Activated CD4-positive, alpha-beta T cell treated with anti-CD3 and anti-CD28 coated beads, Interleukin-2, amount 10 ng/mL, durations not matched to agents 24 days and 14 days (primary cell): ENCODE measurements at regions not wholly inside any gene's neighbourhood (a gene's known extent, or its start where the extent isn't known, plus 50 kb on each side); places are given as distances from the start of the nearest gene placed in this dataset.

Source experiments
- DNase-seq: peaks from one replicate; pipeline ENCODE4 v3.0.0; 2022
- H3K27ac Mint-ChIP-seq: one replicate; pipeline ENCODE4 v1.8.0; 2022; ENCODE audit warnings: mild to moderate bottlenecking, mixed read lengths
- H3K27me3 Mint-ChIP-seq: one replicate; pipeline ENCODE4 v1.8.0; 2022; ENCODE audit warnings: mixed read lengths
- H3K36me3 Mint-ChIP-seq: one replicate; pipeline ENCODE4 v1.8.0; 2022; ENCODE audit warnings: low read depth, mild to moderate bottlenecking, mixed read lengths
- H3K4me1 Mint-ChIP-seq: one replicate; pipeline ENCODE4 v1.8.0; 2021; ENCODE audit warnings: mixed read lengths
- H3K4me3 Mint-ChIP-seq: one replicate; pipeline ENCODE4 v1.8.0; 2022; ENCODE audit warnings: mild to moderate bottlenecking, moderate library complexity, mixed read lengths
- H3K9me3 Mint-ChIP-seq: one replicate; pipeline ENCODE4 v1.8.0; 2021; ENCODE audit warnings: mixed read lengths
- intact Hi-C: fragments of 100-400 bp; cut with micrococcal nuclease; formaldehyde crosslinking; loops from one replicate; pipeline ENCODE4 v1.15.1; 2023

GRCh38 chr5:88113429-88113828, 155.2 kb downstream of the TMEM161B start:
- no peaks in the 10 kb centered on the region for H3K9me3 Mint-ChIP-seq
- intact Hi-C loops: no loop called here
- H3K27me3 Mint-ChIP-seq: no peaks in the 10 kb centered on the region
- no peaks in the 10 kb centered on the region for H3K36me3 Mint-ChIP-seq
- H3K4me3 Mint-ChIP-seq: no peak overlapping the region
- no peak for DNase-seq
- no peaks in the 10 kb centered on the region for H3K4me1 Mint-ChIP-seq
- H3K27ac Mint-ChIP-seq: no peak overlapping the region

GRCh38 chr5:88109818-88110217, 158.8 kb downstream of the TMEM161B start:
- intact Hi-C loops: no loop called here
- no peaks in the 10 kb centered on the region for H3K36me3 Mint-ChIP-seq

GRCh38 chr5:88108490-88109279, 160.0 kb downstream of the TMEM161B start:
- H3K4me3 Mint-ChIP-seq: no peak overlapping the region
- no peaks in the 10 kb centered on the region for H3K4me1 Mint-ChIP-seq
- H3K9me3 Mint-ChIP-seq: no peaks in the 10 kb centered on the region
- H3K27me3 Mint-ChIP-seq: no peaks in the 10 kb centered on the region
- no peaks in the 10 kb centered on the region for H3K36me3 Mint-ChIP-seq
- no peak for DNase-seq
- intact Hi-C loops: no loop called here
- no peak overlapping the region for H3K27ac Mint-ChIP-seq

More at GRCh38 chr5:88109818-88110217, 158.8 kb downstream of the TMEM161B start:
- no peaks in the 10 kb centered on the region for H3K4me1 Mint-ChIP-seq
- no peaks in the 10 kb centered on the region for H3K27me3 Mint-ChIP-seq
- no peak for DNase-seq
- H3K9me3 Mint-ChIP-seq: no peaks in the 10 kb centered on the region
- no peak overlapping the region for H3K4me3 Mint-ChIP-seq
- H3K27ac Mint-ChIP-seq: no peak overlapping the region

GRCh38 chr5:88094906-88095496, 173.6 kb downstream of the TMEM161B start:
- intact Hi-C loops: no loop called here
- Mint-ChIP-seq H3K4me3 (no peak overlapping the region), H3K4me1 (no peaks in the 10 kb centered on the region), H3K27me3 (no peaks in the 10 kb centered on the region), H3K9me3 (no peaks in the 10 kb centered on the region), H3K36me3 (no peaks in the 10 kb centered on the region), H3K27ac (no peak overlapping the region)
- no peak for DNase-seq

GRCh38 chr5:88094403-88094802, 174.2 kb downstream of the TMEM161B start:
- Mint-ChIP-seq H3K27me3 (no peaks in the 10 kb centered on the region), H3K27ac (no peak overlapping the region), H3K36me3 (no peaks in the 10 kb centered on the region), H3K4me1 (no peaks in the 10 kb centered on the region), H3K4me3 (no peak overlapping the region), H3K9me3 (no peaks in the 10 kb centered on the region)
- DNase-seq: no peak
- intact Hi-C loops: no loop called here

- Mint-ChIP-seq H3K27ac (no peak overlapping the region), H3K4me3 (no peak overlapping the region), H3K4me1 (no peaks in the 10 kb centered on the region), H3K36me3 (no peaks in the 10 kb centered on the region), H3K27me3 (no peaks in the 10 kb centered on the region), H3K9me3 (no peaks in the 10 kb centered on the region)
- DNase-seq: no peak
- intact Hi-C loops: no loop called here
Observed at GRCh38 chr5:88093765-88094164, 174.9 kb downstream of the TMEM161B start.

- H3K4me1 Mint-ChIP-seq: no peaks in the 10 kb centered on the region
- no peak overlapping the region for H3K4me3 Mint-ChIP-seq
- intact Hi-C loops: no loop called here
- no peak overlapping the region for H3K27ac Mint-ChIP-seq
- DNase-seq: no peak
- H3K36me3 Mint-ChIP-seq: no peaks in the 10 kb centered on the region
- H3K27me3 Mint-ChIP-seq: no peaks in the 10 kb centered on the region
- H3K9me3 Mint-ChIP-seq: no peaks in the 10 kb centered on the region
Observed at GRCh38 chr5:88092958-88093605, 175.6 kb downstream of the TMEM161B start.

- H3K27me3 Mint-ChIP-seq: no peaks in the 10 kb centered on the region
- H3K27ac Mint-ChIP-seq: no peak overlapping the region
- intact Hi-C loops: no loop called here
- no peak for DNase-seq
- no peaks in the 10 kb centered on the region for H3K36me3 Mint-ChIP-seq
- no peaks in the 10 kb centered on the region for H3K4me1 Mint-ChIP-seq
- H3K4me3 Mint-ChIP-seq: no peak overlapping the region
- H3K9me3 Mint-ChIP-seq: no peaks in the 10 kb centered on the region
Observed at GRCh38 chr5:88092358-88092757, 176.3 kb downstream of the TMEM161B start.

GRCh38 chr5:88090506-88090905, 178.1 kb downstream of the TMEM161B start:
- no peaks in the 10 kb centered on the region for H3K9me3 Mint-ChIP-seq
- no peaks in the 10 kb centered on the region for H3K4me1 Mint-ChIP-seq

GRCh38 chr5:88089719-88090390, 178.8 kb downstream of the TMEM161B start:
- Mint-ChIP-seq H3K27ac (no peak overlapping the region), H3K27me3 (no peaks in the 10 kb centered on the region), H3K9me3 (no peaks in the 10 kb centered on the region), H3K36me3 (no peaks in the 10 kb centered on the region), H3K4me1 (no peaks in the 10 kb centered on the region), H3K4me3 (no peak overlapping the region)
- intact Hi-C loops: no loop called here
- DNase-seq: no peak

More at GRCh38 chr5:88090506-88090905, 178.1 kb downstream of the TMEM161B start:
- no peak overlapping the region for H3K4me3 Mint-ChIP-seq
- intact Hi-C loops: no loop called here
- no peak overlapping the region for H3K27ac Mint-ChIP-seq
- H3K36me3 Mint-ChIP-seq: no peaks in the 10 kb centered on the region
- H3K27me3 Mint-ChIP-seq: no peaks in the 10 kb centered on the region
- DNase-seq: peak; percentile 13

- Mint-ChIP-seq H3K9me3 (no peaks in the 10 kb centered on the region), H3K27me3 (no peaks in the 10 kb centered on the region), H3K27ac (no peak overlapping the region), H3K4me1 (no peaks in the 10 kb centered on the region), H3K4me3 (no peak overlapping the region), H3K36me3 (no peaks in the 10 kb centered on the region)
- no peak for DNase-seq
- intact Hi-C loops: no loop called here
Observed at GRCh38 chr5:88085462-88085861, 183.2 kb downstream of the TMEM161B start.

GRCh38 chr5:88081877-88082276, 186.8 kb downstream of the TMEM161B start:
- Mint-ChIP-seq H3K9me3 (no peaks in the 10 kb centered on the region), H3K36me3 (no peaks in the 10 kb centered on the region), H3K27me3 (no peaks in the 10 kb centered on the region), H3K4me3 (no peak overlapping the region), H3K27ac (no peak overlapping the region), H3K4me1 (no peaks in the 10 kb centered on the region)
- intact Hi-C loops: no loop called here
- no peak for DNase-seq

- H3K9me3 Mint-ChIP-seq: peaks cover 4% of the 10 kb centered on the region
- intact Hi-C loops: no loop called here
- no peak overlapping the region for H3K4me3 Mint-ChIP-seq
- DNase-seq: no peak
- no peaks in the 10 kb centered on the region for H3K27me3 Mint-ChIP-seq
- H3K4me1 Mint-ChIP-seq: no peaks in the 10 kb centered on the region
- no peak overlapping the region for H3K27ac Mint-ChIP-seq
- no peaks in the 10 kb centered on the region for H3K36me3 Mint-ChIP-seq
Observed at GRCh38 chr5:88063813-88064212, 204.8 kb downstream of the TMEM161B start.

GRCh38 chr5:88060194-88060593, 208.5 kb downstream of the TMEM161B start:
- intact Hi-C loops: no loop called here
- Mint-ChIP-seq H3K4me1 (no peaks in the 10 kb centered on the region), H3K27ac (no peak overlapping the region), H3K9me3 (peaks cover 4% of the 10 kb centered on the region), H3K36me3 (no peaks in the 10 kb centered on the region), H3K4me3 (no peak overlapping the region), H3K27me3 (no peaks in the 10 kb centered on the region)
- no peak for DNase-seq
